GM21528 (cell line): ENCODE measurements at regions not wholly inside any gene's neighbourhood (a gene's known extent, or its start where the extent isn't known, plus 50 kb on each side); places are given as distances from the start of the nearest gene placed in this dataset.
"Not testable (repeated sequence)": the region's sequence is repeated elsewhere in the genome, so short reads cannot be mapped to it uniquely, and the experiment has no call there.

Experiments
- ATAC-seq: cut with Tn5 transposase; IDR thresholded peaks from one replicate; pipeline ENCODE4 v1.9.1; 2021; ENCODE audit warnings: mild to moderate bottlenecking, moderate library complexity; ENCODE audit not compliant: unreplicated experiment, low FRiP score

GRCh38 chr10:77740396-77740795 is 102.8 kb upstream of the KCNMA1 start:
- not testable (repeated sequence) for ATAC-seq

GRCh38 chr10:77738496-77739158 is 101.0 kb upstream of the KCNMA1 start:
- ATAC-seq: no peak

- no peak for ATAC-seq
Observed at GRCh38 chr10:77737608-77738007, 100.0 kb upstream of the KCNMA1 start.

GRCh38 chr10:77735136-77735535 is 97.5 kb upstream of the KCNMA1 start:
- not testable (repeated sequence) for ATAC-seq

GRCh38 chr10:77732213-77733003 is 94.8 kb upstream of the KCNMA1 start:
- no peak for ATAC-seq

GRCh38 chr10:77727481-77727880 is 89.9 kb upstream of the KCNMA1 start:
- ATAC-seq: no peak

- no peak for ATAC-seq
Observed at GRCh38 chr10:77726732-77727131, 89.1 kb upstream of the KCNMA1 start.

- no peak for ATAC-seq
Observed at GRCh38 chr10:77726301-77726700, 88.7 kb upstream of the KCNMA1 start.

GRCh38 chr10:77724820-77725219 is 87.2 kb upstream of the KCNMA1 start:
- ATAC-seq: no peak

GRCh38 chr10:77723376-77723775 is 85.8 kb upstream of the KCNMA1 start:
- no peak for ATAC-seq

GRCh38 chr10:77722956-77723355 is 85.3 kb upstream of the KCNMA1 start:
- not testable (repeated sequence) for ATAC-seq

GRCh38 chr10:77721815-77722214 is 84.2 kb upstream of the KCNMA1 start:
- no peak for ATAC-seq

- ATAC-seq: no peak
Observed at GRCh38 chr10:77718957-77719356, 81.3 kb upstream of the KCNMA1 start.

GRCh38 chr10:77718312-77718711 is 80.7 kb upstream of the KCNMA1 start:
- ATAC-seq: not testable (repeated sequence)

GRCh38 chr10:77717336-77717735 is 79.7 kb upstream of the KCNMA1 start:
- ATAC-seq: no peak

GRCh38 chr10:77716458-77717317 is 79.1 kb upstream of the KCNMA1 start:
- no peak for ATAC-seq

- no peak for ATAC-seq
Observed at GRCh38 chr10:77715536-77715935, 77.9 kb upstream of the KCNMA1 start.

GRCh38 chr10:77715088-77715487 is 77.5 kb upstream of the KCNMA1 start:
- no peak for ATAC-seq

GRCh38 chr10:77713521-77714280 is 76.1 kb upstream of the KCNMA1 start:
- ATAC-seq: no peak

GRCh38 chr10:77712207-77712606 is 74.6 kb upstream of the KCNMA1 start:
- no peak for ATAC-seq
